Thoracic aorta (tissue), 2 donors: ENCODE measurements at regions not wholly inside any gene's neighbourhood (a gene's known extent, or its start where the extent isn't known, plus 50 kb on each side); places are given as distances from the start of the nearest gene placed in this dataset.

ENCODE experiments used
- ATAC-seq: fragments of 150-250 bp; one replicate; pipeline ENCODE4 v1.8.0; 2017; ENCODE audit warnings: low read depth; ENCODE audit not compliant: insufficient number of reproducible peaks, low FRiP score
- DNase-seq: peaks from one replicate; pipeline ENCODE4 v3.0.0-alpha.2; 2020; ENCODE audit warnings: low spot score
- H3K27ac ChIP-seq, 2 donors: fragments of 200-600 bp; sonication (generic); 1 replicate in 1 of 2; 2 replicates in 1 of 2; pipeline ENCODE4 v1.5.1; 2016; ENCODE audit warnings: mild to moderate bottlenecking in 2 of 2, moderate library complexity in 2 of 2
- H3K27me3 ChIP-seq: fragments of 200-600 bp; sonication (generic); replicated peaks from 2 replicates; pipeline ENCODE4 v1.6.0; 2016; ENCODE audit warnings: mild to moderate bottlenecking; ENCODE audit not compliant: insufficient read depth
- H3K36me3 ChIP-seq: fragments of 200-600 bp; sonication (generic); one replicate; pipeline ENCODE4 v1.5.1; 2016
- H3K4me1 ChIP-seq, 2 donors: fragments of 200-600 bp; sonication (generic); 1 replicate in 1 of 2; 2 replicates in 1 of 2; pipeline versions ENCODE4 v1.5.1 to v1.6.0; 2016; ENCODE audit warnings: low read depth in 2 of 2, mild to moderate bottlenecking in 1 of 2; ENCODE audit not compliant: control insufficient read depth in 1 of 2
- H3K4me3 ChIP-seq: fragments of 200-600 bp; sonication (generic); 2 replicates; pipeline ENCODE4 v1.5.1; 2016; ENCODE audit warnings: mild to moderate bottlenecking
- H3K9me3 ChIP-seq: fragments of 200-600 bp; sonication (generic); 2 replicates; pipeline ENCODE4 v1.5.1; 2016
- TF ChIP-seq, protein P1 (sequence below): fragments of 200-600 bp; sonication (generic); IDR thresholded peaks from one replicate; pipeline ENCODE4 v1.5.1; 2019; ENCODE audit warnings: antibody characterized with exemption

GRCh38 chr15:20351448-20351971 is 190.1 kb downstream of the GOLGA6L6 start:
- H3K9me3 ChIP-seq, result no peaks in the 10 kb centered on the region
- H3K36me3 ChIP-seq, result no peaks in the 10 kb centered on the region
- no peaks in the 10 kb centered on the region for H3K27me3 ChIP-seq
- H3K27ac ChIP-seq, result no peak overlapping the region
- ATAC-seq, result no peak
- no peaks in the 10 kb centered on the region for H3K4me1 ChIP-seq
- TF ChIP-seq, protein P1, sequence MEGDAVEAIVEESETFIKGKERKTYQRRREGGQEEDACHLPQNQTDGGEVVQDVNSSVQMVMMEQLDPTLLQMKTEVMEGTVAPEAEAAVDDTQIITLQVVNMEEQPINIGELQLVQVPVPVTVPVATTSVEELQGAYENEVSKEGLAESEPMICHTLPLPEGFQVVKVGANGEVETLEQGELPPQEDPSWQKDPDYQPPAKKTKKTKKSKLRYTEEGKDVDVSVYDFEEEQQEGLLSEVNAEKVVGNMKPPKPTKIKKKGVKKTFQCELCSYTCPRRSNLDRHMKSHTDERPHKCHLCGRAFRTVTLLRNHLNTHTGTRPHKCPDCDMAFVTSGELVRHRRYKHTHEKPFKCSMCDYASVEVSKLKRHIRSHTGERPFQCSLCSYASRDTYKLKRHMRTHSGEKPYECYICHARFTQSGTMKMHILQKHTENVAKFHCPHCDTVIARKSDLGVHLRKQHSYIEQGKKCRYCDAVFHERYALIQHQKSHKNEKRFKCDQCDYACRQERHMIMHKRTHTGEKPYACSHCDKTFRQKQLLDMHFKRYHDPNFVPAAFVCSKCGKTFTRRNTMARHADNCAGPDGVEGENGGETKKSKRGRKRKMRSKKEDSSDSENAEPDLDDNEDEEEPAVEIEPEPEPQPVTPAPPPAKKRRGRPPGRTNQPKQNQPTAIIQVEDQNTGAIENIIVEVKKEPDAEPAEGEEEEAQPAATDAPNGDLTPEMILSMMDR, result no peak
- DNase-seq, result no peak
- H3K4me3 ChIP-seq, result no peak overlapping the region

DNA sequence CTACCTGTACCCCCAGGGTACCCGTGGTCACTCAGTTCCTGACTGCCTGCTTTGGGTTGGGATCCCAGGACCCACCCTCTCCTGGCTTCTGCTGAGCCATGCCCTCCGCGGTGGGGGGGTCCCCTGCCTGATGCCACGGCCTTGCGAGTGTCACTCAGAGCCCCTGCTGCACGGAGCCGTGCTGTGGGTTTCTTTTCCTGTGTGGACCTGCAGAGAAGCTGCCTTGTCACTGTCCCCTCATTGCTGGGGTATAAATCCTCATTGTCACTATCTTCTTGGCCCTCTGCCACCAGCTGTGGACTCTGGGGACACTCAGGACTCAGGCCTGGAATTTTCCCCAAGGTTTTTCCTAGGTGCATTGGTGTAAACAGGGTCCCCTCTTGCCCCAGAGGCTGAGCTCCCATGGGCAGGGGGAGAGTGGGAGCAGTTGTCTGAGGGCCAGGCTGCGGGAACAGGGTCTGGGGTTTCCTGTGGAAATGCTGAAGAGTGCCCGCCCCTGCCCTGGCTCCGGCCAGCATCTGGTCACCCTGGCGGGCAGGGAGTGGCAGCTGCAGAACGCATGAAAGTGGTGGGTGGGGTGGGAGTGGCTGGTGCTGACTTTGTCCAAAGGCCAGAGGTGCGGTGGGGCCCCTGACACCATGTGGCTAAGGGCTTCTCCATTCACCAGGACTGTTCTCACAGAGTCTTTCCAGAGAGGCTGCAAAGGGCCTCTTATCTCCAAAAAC is 191.7 kb downstream of the GOLGA6L6 start:
- H3K4me1 ChIP-seq, result no peaks in the 10 kb centered on the region
- H3K4me3 ChIP-seq, result no peak overlapping the region
- no peaks in the 10 kb centered on the region for H3K9me3 ChIP-seq
- H3K27ac ChIP-seq, result no peak overlapping the region
- DNase-seq (no peak), ATAC-seq (no peak)
- H3K27me3 ChIP-seq, result no peaks in the 10 kb centered on the region
- H3K36me3 ChIP-seq, result no peaks in the 10 kb centered on the region
- TF ChIP-seq, protein P1, result no peak

GRCh38 chr15:20348900-20349773 is 192.5 kb downstream of the GOLGA6L6 start:
- Histone ChIP-seq H3K27ac (no peak overlapping the region), H3K36me3 (no peaks in the 10 kb centered on the region), H3K4me1 (no peaks in the 10 kb centered on the region), H3K27me3 (no peaks in the 10 kb centered on the region), H3K9me3 (no peaks in the 10 kb centered on the region), H3K4me3 (no peak overlapping the region)
- TF ChIP-seq, protein P1, result no peak
- DNase-seq, result no peak
- no peak for ATAC-seq

DNA sequence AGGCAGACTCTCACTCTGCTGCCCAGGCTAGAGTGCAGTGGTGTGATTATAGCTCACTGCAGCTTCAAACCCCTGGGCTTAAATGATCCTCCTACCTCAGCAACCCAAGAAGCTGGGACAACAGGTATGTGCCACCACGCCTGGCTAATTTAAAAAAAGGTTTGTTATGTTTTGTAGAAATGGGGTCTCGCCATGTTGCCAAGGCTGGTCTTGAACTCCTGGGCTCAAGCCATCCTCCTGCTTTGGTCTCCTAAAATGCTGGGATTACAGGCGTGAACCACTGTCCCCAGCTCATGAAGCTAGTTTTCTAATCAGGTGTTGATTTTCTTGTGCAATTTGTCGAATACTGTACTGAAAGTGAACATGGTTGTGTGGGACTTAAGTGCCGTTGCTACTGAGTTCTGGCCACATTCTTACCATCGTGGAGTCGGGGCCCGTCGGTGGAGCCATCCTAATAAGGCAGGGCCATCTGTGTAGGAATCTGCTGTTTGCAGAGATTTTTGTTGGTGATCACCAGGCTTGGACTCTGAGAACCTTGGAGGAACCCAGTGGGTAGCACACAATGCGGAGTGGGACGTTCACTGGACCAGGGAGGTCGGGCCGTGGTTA is 193.2 kb downstream of the GOLGA6L6 start:
- Histone ChIP-seq H3K36me3 (no peaks in the 10 kb centered on the region), H3K9me3 (no peaks in the 10 kb centered on the region), H3K27ac (no peak overlapping the region), H3K27me3 (no peaks in the 10 kb centered on the region), H3K4me1 (no peaks in the 10 kb centered on the region), H3K4me3 (no peak overlapping the region)
- DNase-seq (no peak), ATAC-seq (no peak)
- TF ChIP-seq, protein P1, result no peak
